OCI-LY7 (cell line): ENCODE measurements at regions not wholly inside any gene's neighbourhood (a gene's known extent, or its start where the extent isn't known, plus 50 kb on each side); places are given as distances from the start of the nearest gene placed in this dataset.

ENCODE experiments used
- BruUV-seq: library from RNA; stranded (reverse); fragments of 400-500 nt; replicated peaks from 2 replicates; lab custom pipeline; 2021; lab: Mats Ljungman, UMichigan
- CTCF ChIA-PET: fragments of 300-600 bp; sonication (Branson Sonifier 250); formaldehyde crosslinking; loops from one replicate; lab custom pipeline; 2022; ENCODE audit warnings: antibody characterized with exemption; ENCODE audit not compliant: unreplicated experiment; lab: Charles Lee
- POLR2A ChIA-PET: fragments of 300-600 bp; sonication (Branson Sonifier 250); formaldehyde crosslinking; loops from one replicate; lab custom pipeline; 2022; ENCODE audit warnings: antibody characterized with exemption; lab: Charles Lee
- DNase-seq: peaks from one replicate; pipeline ENCODE4 v3.0.0-alpha.2; 2015; ENCODE audit warnings: low spot score
- H2AFZ ChIP-seq: fragments of 200-600 bp; sonication (generic), shearing (Covaris generic); 2 replicates; pipeline ENCODE4 v1.6.1; 2014; ENCODE audit warnings: mild to moderate bottlenecking, antibody characterized with exemption, low read length, moderate library complexity
- H3K27ac ChIP-seq: fragments of 200-600 bp; sonication (generic); 2 replicates; pipeline ENCODE4 v1.5.1; 2014; ENCODE audit warnings: mixed run types, low read depth, mild to moderate bottlenecking, moderate library complexity, low read length, inconsistent platforms; ENCODE audit not compliant: poor library complexity, severe bottlenecking
- H3K36me3 ChIP-seq: fragments of 200-600 bp; sonication (generic); 2 replicates; pipeline ENCODE4 v1.6.1; 2014; ENCODE audit warnings: mild to moderate bottlenecking, antibody characterized with exemption, low read length, moderate library complexity, mixed read lengths; ENCODE audit not compliant: insufficient read depth
- H3K4me1 ChIP-seq: fragments of 200-600 bp; sonication (generic); 2 replicates; pipeline ENCODE4 v1.5.1; 2014; ENCODE audit warnings: mild to moderate bottlenecking, low read length; ENCODE audit not compliant: insufficient read depth, poor library complexity, severe bottlenecking
- H3K4me2 ChIP-seq: fragments of 200-600 bp; sonication (generic); 2 replicates; pipeline ENCODE4 v1.6.1; 2014; ENCODE audit warnings: mild to moderate bottlenecking, low read length
- H3K4me3 ChIP-seq: fragments of 200-600 bp; sonication (generic); 2 replicates; pipeline ENCODE4 v1.5.1; 2014; ENCODE audit warnings: mild to moderate bottlenecking, low read depth, low read length; ENCODE audit not compliant: poor library complexity, severe bottlenecking
- H3K79me2 ChIP-seq: fragments of 200-600 bp; sonication (generic); 2 replicates; pipeline ENCODE4 v1.6.1; 2016; ENCODE audit warnings: low read depth, mild to moderate bottlenecking, low read length, moderate library complexity, mixed read lengths; ENCODE audit not compliant: insufficient read depth
- H3K9me2 ChIP-seq: fragments of 200-600 bp; sonication (generic); 2 replicates; pipeline ENCODE4 v1.6.1; 2016; ENCODE audit warnings: mild to moderate bottlenecking, low read length, mixed read lengths; ENCODE audit not compliant: insufficient read depth
- H3K9me3 ChIP-seq: fragments of 200-600 bp; sonication (generic); 2 replicates; pipeline ENCODE4 v1.6.1; 2014; ENCODE audit warnings: mild to moderate bottlenecking, mixed run types, low read length, mixed read lengths
- H4K20me1 ChIP-seq: fragments of 200-600 bp; sonication (generic); 2 replicates; pipeline ENCODE4 v1.6.1; 2014; ENCODE audit warnings: mild to moderate bottlenecking, antibody characterized with exemption, low read length, moderate library complexity, mixed read lengths; ENCODE audit not compliant: insufficient read depth
- CTCF ChIP-seq: fragments of 200-600 bp; sonication (generic); conservative IDR thresholded peaks from 2 replicates; pipeline ENCODE4 v1.5.1; 2014; ENCODE audit warnings: mild to moderate bottlenecking, antibody characterized with exemption, low read length, moderate library complexity, mixed read lengths
- EZH2phosphoT487 ChIP-seq: fragments of 200-600 bp; sonication (generic); IDR thresholded peaks from 2 replicates; pipeline ENCODE4 v1.6.1; 2018; ENCODE audit warnings: low read depth, borderline replicate concordance, mild to moderate bottlenecking, mixed run types, antibody characterized with exemption, low read length, moderate library complexity, mixed read lengths
- intact Hi-C: fragments of 100-400 bp; cut with micrococcal nuclease; formaldehyde crosslinking; loops from one replicate; pipeline ENCODE4 v1.10.0; 2022; ENCODE audit not compliant: unreplicated experiment

- no peak for DNase-seq
- intact Hi-C loops: no loop called here
- CTCF ChIA-PET: no interaction called here
- no TSS peak for BruUV-seq
- Histone ChIP-seq H4K20me1 (no peaks in the 10 kb centered on the region), H3K27ac (no peak overlapping the region), H2AFZ (no peak overlapping the region), H3K9me2 (no peaks in the 10 kb centered on the region), H3K9me3 (no peaks in the 10 kb centered on the region), H3K4me1 (no peaks in the 10 kb centered on the region), H3K4me3 (no peak overlapping the region), H3K36me3 (no peaks in the 10 kb centered on the region), H3K79me2 (no peaks in the 10 kb centered on the region), H3K4me2 (no peak overlapping the region)
- no peak for TF ChIP-seq EZH2phosphoT487
- TF ChIP-seq CTCF: no peak
- POLR2A ChIA-PET: no interaction called here
These were observed 195.2 kb upstream of the ANXA10 start for GRCh38 chr4:167897116-167897515.

DNA sequence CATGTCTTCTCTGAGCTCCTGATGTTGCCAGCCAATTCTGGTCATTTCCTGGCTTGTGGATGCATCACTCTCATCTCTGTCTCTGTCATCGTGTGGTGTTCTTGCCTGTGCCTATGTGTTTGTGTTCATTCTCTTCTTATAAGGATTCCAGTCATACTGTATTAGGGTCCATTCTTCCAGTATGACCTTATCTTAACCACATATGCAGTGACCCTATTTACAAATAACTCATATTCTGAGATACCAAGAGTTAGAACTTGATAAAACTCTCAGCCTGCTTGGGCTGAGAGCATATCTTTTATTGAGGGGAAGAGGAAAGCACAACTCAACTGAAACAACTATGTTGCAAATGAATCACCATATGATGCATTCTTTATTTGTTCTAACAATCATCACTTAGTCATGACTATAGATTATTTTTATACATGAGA lies 189.0 kb upstream of the ANXA10 start:
- Histone ChIP-seq H3K4me3 (no peak overlapping the region), H3K4me2 (no peak overlapping the region), H3K4me1 (no peaks in the 10 kb centered on the region), H3K27ac (no peak overlapping the region), H3K79me2 (no peaks in the 10 kb centered on the region), H3K9me3 (no peaks in the 10 kb centered on the region), H4K20me1 (no peaks in the 10 kb centered on the region), H2AFZ (no peak overlapping the region), H3K9me2 (no peaks in the 10 kb centered on the region), H3K36me3 (no peaks in the 10 kb centered on the region)
- no TSS peak for BruUV-seq
- intact Hi-C loops: no loop called here
- no peak for DNase-seq
- ChIA-PET POLR2A (interaction anchor here (0.6 kb wide), 1 partner anchor 87 kb away, joined by 3 read pairs; no protein-coding TSS in a partner anchor), CTCF (no interaction called here)
- TF ChIP-seq EZH2phosphoT487 (no peak), CTCF (no peak)

GRCh38 chr4:167906851-167907250 lies 185.5 kb upstream of the ANXA10 start:
- POLR2A ChIA-PET: no interaction called here
- intact Hi-C loops: no loop called here
- TF ChIP-seq EZH2phosphoT487 (no peak), CTCF (no peak)
- H3K9me2 ChIP-seq: no peaks in the 10 kb centered on the region
- DNase-seq: no peak
- H3K4me2 ChIP-seq: no peak overlapping the region
- no peaks in the 10 kb centered on the region for H3K36me3 ChIP-seq
- H3K4me3 ChIP-seq: no peak overlapping the region
- H4K20me1 ChIP-seq: no peaks in the 10 kb centered on the region
- H3K27ac ChIP-seq: no peak overlapping the region
- no peak overlapping the region for H2AFZ ChIP-seq
- H3K9me3 ChIP-seq: no peaks in the 10 kb centered on the region
- H3K79me2 ChIP-seq: no peaks in the 10 kb centered on the region
- no TSS peak for BruUV-seq
- H3K4me1 ChIP-seq: no peaks in the 10 kb centered on the region
- CTCF ChIA-PET: no interaction called here
